Esophagus squamous epithelium (tissue), 4 donors: ENCODE measurements at regions not wholly inside any gene's neighbourhood (a gene's known extent, or its start where the extent isn't known, plus 50 kb on each side); places are given as distances from the start of the nearest gene placed in this dataset.

Experiments
- POLR2A ChIP-seq, 4 donors: fragments of 450-650 bp; IDR thresholded peaks; one replicate each; pipeline ENCODE4 v1.6.1; 2017; ENCODE audit warnings: antibody characterized with exemption in 4 of 4, mild to moderate bottlenecking in 4 of 4, moderate library complexity in 3 of 4
- TF ChIP-seq, protein P1 (sequence below), 6 experiments: fragments of 450-650 bp in 4 of 6; fragments of 200-600 bp in 2 of 6; sonication (generic) in 2 of 6; IDR thresholded peaks; one replicate each; pipeline ENCODE4 v1.5.1; 2016 to 2019; ENCODE audit warnings: antibody characterized with exemption in 6 of 6, mild to moderate bottlenecking in 4 of 6, moderate library complexity in 4 of 6

DNA sequence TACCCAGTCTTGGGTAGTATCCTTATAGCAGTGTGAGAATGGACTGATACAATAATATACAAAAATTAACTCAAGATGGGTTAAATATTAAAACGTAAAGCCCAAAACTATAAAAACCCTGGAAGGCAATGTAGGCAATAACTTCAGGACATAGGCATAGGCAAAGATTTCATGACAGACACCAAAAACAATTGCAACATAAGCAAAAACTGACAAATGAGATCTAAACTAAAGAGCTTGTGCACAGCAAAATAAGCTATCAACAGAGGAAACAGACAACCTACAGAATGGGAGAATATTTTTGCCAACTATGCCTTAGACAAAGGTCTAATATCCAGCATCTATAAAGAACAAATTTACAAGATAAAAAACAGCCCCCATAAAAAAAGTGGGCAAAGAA is 204.8 kb upstream of the CCDC54 start:
- TF ChIP-seq, protein P1, sequence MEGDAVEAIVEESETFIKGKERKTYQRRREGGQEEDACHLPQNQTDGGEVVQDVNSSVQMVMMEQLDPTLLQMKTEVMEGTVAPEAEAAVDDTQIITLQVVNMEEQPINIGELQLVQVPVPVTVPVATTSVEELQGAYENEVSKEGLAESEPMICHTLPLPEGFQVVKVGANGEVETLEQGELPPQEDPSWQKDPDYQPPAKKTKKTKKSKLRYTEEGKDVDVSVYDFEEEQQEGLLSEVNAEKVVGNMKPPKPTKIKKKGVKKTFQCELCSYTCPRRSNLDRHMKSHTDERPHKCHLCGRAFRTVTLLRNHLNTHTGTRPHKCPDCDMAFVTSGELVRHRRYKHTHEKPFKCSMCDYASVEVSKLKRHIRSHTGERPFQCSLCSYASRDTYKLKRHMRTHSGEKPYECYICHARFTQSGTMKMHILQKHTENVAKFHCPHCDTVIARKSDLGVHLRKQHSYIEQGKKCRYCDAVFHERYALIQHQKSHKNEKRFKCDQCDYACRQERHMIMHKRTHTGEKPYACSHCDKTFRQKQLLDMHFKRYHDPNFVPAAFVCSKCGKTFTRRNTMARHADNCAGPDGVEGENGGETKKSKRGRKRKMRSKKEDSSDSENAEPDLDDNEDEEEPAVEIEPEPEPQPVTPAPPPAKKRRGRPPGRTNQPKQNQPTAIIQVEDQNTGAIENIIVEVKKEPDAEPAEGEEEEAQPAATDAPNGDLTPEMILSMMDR (IDR thresholded peaks at IDR 0.05), result no peak
- no peak for TF ChIP-seq POLR2A (IDR thresholded peaks at IDR 0.05)
